Mammary epithelial cell (primary cell): ENCODE measurements at regions not wholly inside any gene's neighbourhood (a gene's known extent, or its start where the extent isn't known, plus 50 kb on each side); places are given as distances from the start of the nearest gene placed in this dataset.
"Not testable (repeated sequence)": the region's sequence is repeated elsewhere in the genome, so short reads cannot be mapped to it uniquely, and the experiment has no call there.

ENCODE experiments used
- CTCF ChIP-seq, 2 donors: IDR thresholded peaks in 1 of 2; conservative IDR thresholded peaks in 1 of 2; 2 replicates each; pipeline ENCODE4 v1.5.1; 2011 to 2012; ENCODE audit warnings: inconsistent platforms in 2 of 2, low read length in 2 of 2, mild to moderate bottlenecking in 2 of 2, control low read depth in 1 of 2, low read depth in 1 of 2; ENCODE audit not compliant: insufficient read depth in 1 of 2; ENCODE audit errors: extremely low read depth in 1 of 2
- EZH2 ChIP-seq: IDR thresholded peaks from 2 replicates; pipeline ENCODE4 v1.6.1; 2012; ENCODE audit warnings: low read length, inconsistent platforms, borderline replicate concordance

- not testable (repeated sequence) for TF ChIP-seq CTCF (conservative IDR thresholded peaks at IDR 0.05 in 1 of 2, IDR thresholded peaks at IDR 0.05 in 1 of 2; ENCODE audit: extremely low read depth in 1 of 2, insufficient read depth in 1 of 2, low read depth in 1 of 2, low read length in 2 of 2); EZH2
These were observed 251.4 kb downstream of the ALG10 start for GRCh38 chr12:34273703-34274102.
